ENCODE measurements at regions not wholly inside any gene's neighbourhood (a gene's known extent, or its start where the extent isn't known, plus 50 kb on each side); places are given as distances from the start of the nearest gene placed in this dataset.

DNA sequence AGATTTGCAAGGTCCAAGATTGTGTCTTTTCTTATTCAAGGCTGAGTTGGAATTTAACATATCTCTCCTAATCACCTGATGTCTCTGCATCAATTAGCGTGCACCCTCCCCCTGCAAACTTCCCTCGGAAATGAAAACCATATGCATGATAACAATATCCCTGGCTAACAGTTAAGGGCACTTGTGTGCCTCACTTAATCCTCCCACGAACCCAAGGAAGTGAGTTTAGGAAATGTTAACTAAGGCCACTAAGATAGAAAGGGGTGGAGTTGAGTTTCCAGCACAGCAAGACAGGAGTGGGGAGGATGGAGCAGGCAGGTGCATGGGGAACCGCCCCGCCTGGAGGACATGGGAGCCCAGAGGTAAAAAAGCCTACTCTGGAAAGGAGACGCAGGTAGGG, 52.4 kb upstream of the PTMA start:
- Mint-ChIP-seq H3K27ac (no peak overlapping the region), H3K36me3 (ENCODE audit: low read depth) (peaks cover 1% of the 10 kb centered on the region), H3K9me3 (peaks cover 1% of the 10 kb centered on the region), H3K4me3 (no peak overlapping the region), H3K4me1 (ENCODE audit: low read depth) (peaks cover 3% of the 10 kb centered on the region), H3K27me3 (no peaks in the 10 kb centered on the region)
- DNase-seq (no peak), ATAC-seq (no peak)
- CTCF ChIA-PET: interaction anchor here (2.0 to 2.1 kb wide), 2 partner anchors 58 to 59 kb away, joined by 4 to 5 read pairs; no protein-coding TSS in a partner anchor
- TF ChIP-seq, protein P1, sequence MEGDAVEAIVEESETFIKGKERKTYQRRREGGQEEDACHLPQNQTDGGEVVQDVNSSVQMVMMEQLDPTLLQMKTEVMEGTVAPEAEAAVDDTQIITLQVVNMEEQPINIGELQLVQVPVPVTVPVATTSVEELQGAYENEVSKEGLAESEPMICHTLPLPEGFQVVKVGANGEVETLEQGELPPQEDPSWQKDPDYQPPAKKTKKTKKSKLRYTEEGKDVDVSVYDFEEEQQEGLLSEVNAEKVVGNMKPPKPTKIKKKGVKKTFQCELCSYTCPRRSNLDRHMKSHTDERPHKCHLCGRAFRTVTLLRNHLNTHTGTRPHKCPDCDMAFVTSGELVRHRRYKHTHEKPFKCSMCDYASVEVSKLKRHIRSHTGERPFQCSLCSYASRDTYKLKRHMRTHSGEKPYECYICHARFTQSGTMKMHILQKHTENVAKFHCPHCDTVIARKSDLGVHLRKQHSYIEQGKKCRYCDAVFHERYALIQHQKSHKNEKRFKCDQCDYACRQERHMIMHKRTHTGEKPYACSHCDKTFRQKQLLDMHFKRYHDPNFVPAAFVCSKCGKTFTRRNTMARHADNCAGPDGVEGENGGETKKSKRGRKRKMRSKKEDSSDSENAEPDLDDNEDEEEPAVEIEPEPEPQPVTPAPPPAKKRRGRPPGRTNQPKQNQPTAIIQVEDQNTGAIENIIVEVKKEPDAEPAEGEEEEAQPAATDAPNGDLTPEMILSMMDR (IDR thresholded peaks at IDR 0.05): no peak
- POLR2A ChIA-PET: interaction anchor here (1.2 to 1.5 kb wide), 2 partner anchors 11 to 42 kb away, joined by 3 read pairs; no protein-coding TSS in a partner anchor
- intact Hi-C loops (cut with micrococcal nuclease): no loop called here

Measured in activated CD8-positive, alpha-beta T cell treated with anti-CD3 and anti-CD28 coated beads for 36 hours (primary cell).